ENCODE measurements at regions not wholly inside any gene's neighbourhood (a gene's known extent, or its start where the extent isn't known, plus 50 kb on each side); places are given as distances from the start of the nearest gene placed in this dataset.

- TF ChIP-seq PBX3 (IDR thresholded peaks at IDR 0.05) (no peak), ELK1 (IDR thresholded peaks at IDR 0.05; ENCODE audit: low read depth, low read length) (no peak), KDM5A (IDR thresholded peaks at IDR 0.05) (no peak), HMGXB4 (CRISPR knock-in tag; IDR thresholded peaks at IDR 0.05; ENCODE audit: borderline replicate concordance) (no peak)
Observed at GRCh38 chr1:69073176-69073575, 494.5 kb upstream of the LRRC7 start (continued).

GRCh38 chr1:69076631-69077030 lies 491.1 kb upstream of the LRRC7 start:
- FAIRE-seq (no peak), DNase-seq (ENCODE audit: low read depth in 1 of 2, low spot score in 1 of 2) (no peak), ATAC-seq (no peak)
- WGBS (ENCODE audit: missing lambda C conversion rate) = 5% methylated on average over 3 of the region's 3 CpGs
- POLR2A ChIA-PET = no interaction called here
- Histone ChIP-seq H3K4me1 (no peaks in the 10 kb centered on the region), H3K4me3 (no peak overlapping the region), H3K27ac (no peak overlapping the region), H3K4me2 (no peak overlapping the region), H3K9me3 (no peaks in the 10 kb centered on the region)
- TF ChIP-seq MYC (IDR thresholded peaks at IDR 0.05; ENCODE audit: borderline replicate concordance, low read length) (no peak), GATA3 (IDR thresholded peaks at IDR 0.05; ENCODE audit: borderline replicate concordance) (no peak), CBX8 (IDR thresholded peaks at IDR 0.05) (no peak), PBX3 (IDR thresholded peaks at IDR 0.05) (no peak), HMGXB4 (CRISPR knock-in tag; IDR thresholded peaks at IDR 0.05; ENCODE audit: borderline replicate concordance) (no peak), CHD2 (IDR thresholded peaks at IDR 0.05; ENCODE audit: low read length, partially characterized antibody) (no peak), FOXS1 (CRISPR knock-in tag; IDR thresholded peaks at IDR 0.05) (no peak), CTCF (IDR thresholded peaks at IDR 0.05) (no peak), KDM5A (IDR thresholded peaks at IDR 0.05) (no peak), EP300 (IDR thresholded peaks at IDR 0.05) (no peak), HOXB13 (CRISPR knock-in tag; IDR thresholded peaks at IDR 0.05; ENCODE audit: low read depth) (no peak), ZSCAN20 (CRISPR knock-in tag; IDR thresholded peaks at IDR 0.05) (no peak), ZFP36 (IDR thresholded peaks at IDR 0.05; ENCODE audit: borderline replicate concordance, partially characterized antibody) (no peak), FOSB (CRISPR knock-in tag; IDR thresholded peaks at IDR 0.05) (no peak)
- CTCF ChIA-PET = no interaction called here

GRCh38 chr1:69077198-69077597 lies 490.5 kb upstream of the LRRC7 start:
- H3K4me2 ChIP-seq = no peak overlapping the region
- DNase-seq (ENCODE audit: low read depth in 1 of 2, low spot score in 1 of 2) (no peak), ATAC-seq (no peak), FAIRE-seq (no peak)
- H3K9me3 ChIP-seq = no peaks in the 10 kb centered on the region
- WGBS (ENCODE audit: missing lambda C conversion rate) = 25% methylated on average over 1 of the region's 1 CpG
- no peak overlapping the region for H3K4me3 ChIP-seq
- no peaks in the 10 kb centered on the region for H3K4me1 ChIP-seq
- H3K27ac ChIP-seq = no peak overlapping the region
- ChIA-PET POLR2A (no interaction called here), CTCF (no interaction called here)
- TF ChIP-seq NFE2L2 (conservative IDR thresholded peaks at IDR 0.05; ENCODE audit: low read length) (no peak), KDM5A (IDR thresholded peaks at IDR 0.05) (no peak), HMGXB4 (CRISPR knock-in tag; IDR thresholded peaks at IDR 0.05; ENCODE audit: borderline replicate concordance) (no peak), BCL3 (IDR thresholded peaks at IDR 0.05) (no peak), NR3C1 (IDR thresholded peaks at IDR 0.05) (no peak), SMC3 (IDR thresholded peaks at IDR 0.05) (no peak), TFCP2L1 (CRISPR knock-in tag; IDR thresholded peaks at IDR 0.05) (no peak), RCOR1 (IDR thresholded peaks at IDR 0.05; ENCODE audit: low read depth, low read length) (no peak), MAZ (IDR thresholded peaks at IDR 0.05; ENCODE audit: borderline replicate concordance, low read depth, low read length) (no peak), GATA3 (IDR thresholded peaks at IDR 0.05; ENCODE audit: borderline replicate concordance) (no peak), TP53 (CRISPR knock-in tag; IDR thresholded peaks at IDR 0.05) (no peak)

All from A549 (cell line).